Kidney epithelial cell (primary cell): ENCODE measurements at regions not wholly inside any gene's neighbourhood (a gene's known extent, or its start where the extent isn't known, plus 50 kb on each side); places are given as distances from the start of the nearest gene placed in this dataset.

Source experiments
- DNase-seq: peaks from one replicate; pipeline ENCODE4 v3.0.0-alpha.2; 2010; ENCODE audit warnings: low read depth
- H3K27me3 ChIP-seq: 2 replicates; pipeline ENCODE4 v1.6.0; 2011; ENCODE audit warnings: low read length; ENCODE audit not compliant: control insufficient read depth, insufficient read depth
- H3K36me3 ChIP-seq: 2 replicates; pipeline ENCODE4 v1.5.1; 2011; ENCODE audit warnings: low read length; ENCODE audit not compliant: control insufficient read depth, insufficient read depth
- H3K4me3 ChIP-seq: 2 replicates; pipeline ENCODE4 v1.5.1; 2011; ENCODE audit warnings: low read depth, mild to moderate bottlenecking, control low read depth, low read length
- CTCF ChIP-seq: IDR thresholded peaks from 2 replicates; pipeline ENCODE4 v1.5.1; 2011; ENCODE audit warnings: mild to moderate bottlenecking, moderate library complexity, low read length, control low read depth, inconsistent platforms; ENCODE audit not compliant: insufficient read depth, poor library complexity, severe bottlenecking

GRCh38 chr20:58137651-58138265, 90.7 kb downstream of the ANKRD60 start:
- no peak for TF ChIP-seq CTCF
- no peaks in the 10 kb centered on the region for H3K36me3 ChIP-seq
- H3K27me3 ChIP-seq: peaks cover 8% of the 10 kb centered on the region
- no peak for DNase-seq
- H3K4me3 ChIP-seq: no peak overlapping the region

- Histone ChIP-seq H3K4me3 (no peak overlapping the region), H3K27me3 (peaks cover 8% of the 10 kb centered on the region), H3K36me3 (no peaks in the 10 kb centered on the region)
- DNase-seq: no peak
- TF ChIP-seq CTCF: no peak
These were observed 91.2 kb downstream of the ANKRD60 start for GRCh38 chr20:58137236-58137635.

- DNase-seq: no peak
- no peaks in the 10 kb centered on the region for H3K36me3 ChIP-seq
- no peak for TF ChIP-seq CTCF
- peaks cover 8% of the 10 kb centered on the region for H3K27me3 ChIP-seq
- no peak overlapping the region for H3K4me3 ChIP-seq
These were observed 92.3 kb downstream of the ANKRD60 start for GRCh38 chr20:58136149-58136484.

GRCh38 chr20:58135441-58136148, 92.9 kb downstream of the ANKRD60 start:
- no peak for DNase-seq
- Histone ChIP-seq H3K36me3 (no peaks in the 10 kb centered on the region), H3K4me3 (no peak overlapping the region), H3K27me3 (peaks cover 8% of the 10 kb centered on the region)
- TF ChIP-seq CTCF: no peak

GRCh38 chr20:58133020-58133808, 95.2 kb downstream of the ANKRD60 start:
- TF ChIP-seq CTCF: no peak
- H3K27me3 ChIP-seq: peaks cover 8% of the 10 kb centered on the region
- DNase-seq: no peak
- H3K36me3 ChIP-seq: no peaks in the 10 kb centered on the region
- no peak overlapping the region for H3K4me3 ChIP-seq
